ENCODE measurements at regions not wholly inside any gene's neighbourhood (a gene's known extent, or its start where the extent isn't known, plus 50 kb on each side); places are given as distances from the start of the nearest gene placed in this dataset.

DNA sequence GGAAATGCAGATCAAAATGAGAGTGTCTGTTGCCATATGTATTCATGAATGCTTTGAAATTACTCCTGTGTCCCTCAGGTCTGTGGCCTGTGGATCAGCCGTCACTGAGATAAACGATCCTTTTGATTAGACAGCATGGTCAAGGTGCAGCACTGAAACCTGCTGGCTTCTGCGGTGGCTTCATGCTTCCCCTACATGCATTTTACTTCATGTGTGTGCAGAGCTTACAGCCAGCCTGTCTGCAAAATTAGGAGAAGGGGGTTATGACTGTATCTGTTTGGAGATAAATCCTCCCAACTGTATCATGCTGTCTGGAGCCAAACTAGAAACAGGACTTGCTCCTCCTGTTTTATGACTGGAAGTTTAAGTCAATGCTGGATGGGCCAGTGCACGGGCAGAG is 71.0 kb upstream of the PLPP4 start:
- Histone ChIP-seq H3K4me3 (replicated peaks; ENCODE audit: insufficient read depth, low read length) (no peak overlapping the region), H3K27me3 (ENCODE audit: insufficient read depth, poor library complexity, severe bottlenecking) (peaks cover 3% of the 10 kb centered on the region), H3K27ac (replicated peaks) (no peak overlapping the region)
- no peak for TF ChIP-seq GABPA (IDR thresholded peaks at IDR 0.05; ENCODE audit: low read depth)
- TF ChIP-seq, protein P1, sequence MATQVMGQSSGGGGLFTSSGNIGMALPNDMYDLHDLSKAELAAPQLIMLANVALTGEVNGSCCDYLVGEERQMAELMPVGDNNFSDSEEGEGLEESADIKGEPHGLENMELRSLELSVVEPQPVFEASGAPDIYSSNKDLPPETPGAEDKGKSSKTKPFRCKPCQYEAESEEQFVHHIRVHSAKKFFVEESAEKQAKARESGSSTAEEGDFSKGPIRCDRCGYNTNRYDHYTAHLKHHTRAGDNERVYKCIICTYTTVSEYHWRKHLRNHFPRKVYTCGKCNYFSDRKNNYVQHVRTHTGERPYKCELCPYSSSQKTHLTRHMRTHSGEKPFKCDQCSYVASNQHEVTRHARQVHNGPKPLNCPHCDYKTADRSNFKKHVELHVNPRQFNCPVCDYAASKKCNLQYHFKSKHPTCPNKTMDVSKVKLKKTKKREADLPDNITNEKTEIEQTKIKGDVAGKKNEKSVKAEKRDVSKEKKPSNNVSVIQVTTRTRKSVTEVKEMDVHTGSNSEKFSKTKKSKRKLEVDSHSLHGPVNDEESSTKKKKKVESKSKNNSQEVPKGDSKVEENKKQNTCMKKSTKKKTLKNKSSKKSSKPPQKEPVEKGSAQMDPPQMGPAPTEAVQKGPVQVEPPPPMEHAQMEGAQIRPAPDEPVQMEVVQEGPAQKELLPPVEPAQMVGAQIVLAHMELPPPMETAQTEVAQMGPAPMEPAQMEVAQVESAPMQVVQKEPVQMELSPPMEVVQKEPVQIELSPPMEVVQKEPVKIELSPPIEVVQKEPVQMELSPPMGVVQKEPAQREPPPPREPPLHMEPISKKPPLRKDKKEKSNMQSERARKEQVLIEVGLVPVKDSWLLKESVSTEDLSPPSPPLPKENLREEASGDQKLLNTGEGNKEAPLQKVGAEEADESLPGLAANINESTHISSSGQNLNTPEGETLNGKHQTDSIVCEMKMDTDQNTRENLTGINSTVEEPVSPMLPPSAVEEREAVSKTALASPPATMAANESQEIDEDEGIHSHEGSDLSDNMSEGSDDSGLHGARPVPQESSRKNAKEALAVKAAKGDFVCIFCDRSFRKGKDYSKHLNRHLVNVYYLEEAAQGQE (IDR thresholded peaks at IDR 0.05; ENCODE audit: insufficient replicate concordance, low read depth): no peak
- no peak for TF ChIP-seq SPI1 (IDR thresholded peaks at IDR 0.05; ENCODE audit: borderline replicate concordance, low read depth)
- TF ChIP-seq POLR2AphosphoS5 (IDR thresholded peaks at IDR 0.05; ENCODE audit: low read depth): no peak
- TF ChIP-seq, protein P2, sequence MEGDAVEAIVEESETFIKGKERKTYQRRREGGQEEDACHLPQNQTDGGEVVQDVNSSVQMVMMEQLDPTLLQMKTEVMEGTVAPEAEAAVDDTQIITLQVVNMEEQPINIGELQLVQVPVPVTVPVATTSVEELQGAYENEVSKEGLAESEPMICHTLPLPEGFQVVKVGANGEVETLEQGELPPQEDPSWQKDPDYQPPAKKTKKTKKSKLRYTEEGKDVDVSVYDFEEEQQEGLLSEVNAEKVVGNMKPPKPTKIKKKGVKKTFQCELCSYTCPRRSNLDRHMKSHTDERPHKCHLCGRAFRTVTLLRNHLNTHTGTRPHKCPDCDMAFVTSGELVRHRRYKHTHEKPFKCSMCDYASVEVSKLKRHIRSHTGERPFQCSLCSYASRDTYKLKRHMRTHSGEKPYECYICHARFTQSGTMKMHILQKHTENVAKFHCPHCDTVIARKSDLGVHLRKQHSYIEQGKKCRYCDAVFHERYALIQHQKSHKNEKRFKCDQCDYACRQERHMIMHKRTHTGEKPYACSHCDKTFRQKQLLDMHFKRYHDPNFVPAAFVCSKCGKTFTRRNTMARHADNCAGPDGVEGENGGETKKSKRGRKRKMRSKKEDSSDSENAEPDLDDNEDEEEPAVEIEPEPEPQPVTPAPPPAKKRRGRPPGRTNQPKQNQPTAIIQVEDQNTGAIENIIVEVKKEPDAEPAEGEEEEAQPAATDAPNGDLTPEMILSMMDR (IDR thresholded peaks at IDR 0.05; ENCODE audit: insufficient read depth, low read length): no peak
- no peak for DNase-seq (ENCODE audit: low read depth in 1 of 2, low spot score in 1 of 2)

DNA sequence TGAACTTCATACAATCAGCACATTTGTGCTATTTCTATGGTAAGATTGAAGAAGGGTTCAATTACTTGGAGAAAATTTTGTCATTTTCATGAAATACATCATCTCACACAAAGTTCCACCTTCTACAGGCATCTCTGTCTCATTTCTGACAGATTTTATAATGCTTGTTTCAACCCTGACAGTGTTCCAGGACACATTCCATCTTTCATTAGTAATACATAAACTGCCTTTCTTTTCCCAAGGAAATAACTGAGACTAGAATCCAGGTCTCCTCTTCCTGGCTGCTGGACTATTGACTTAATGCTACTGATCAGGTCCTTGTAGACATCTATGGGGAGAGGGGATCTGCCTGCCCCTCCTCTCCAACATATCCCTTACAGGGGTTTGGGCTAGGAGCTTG is 70.1 kb upstream of the PLPP4 start:
- DNase-seq (ENCODE audit: low read depth in 1 of 2, low spot score in 1 of 2): no peak
- Histone ChIP-seq H3K27me3 (ENCODE audit: insufficient read depth, poor library complexity, severe bottlenecking) (peaks cover 3% of the 10 kb centered on the region), H3K27ac (replicated peaks) (no peak overlapping the region), H3K4me3 (replicated peaks; ENCODE audit: insufficient read depth, low read length) (no peak overlapping the region)
- TF ChIP-seq, protein P2 (IDR thresholded peaks at IDR 0.05; ENCODE audit: insufficient read depth, low read length): no peak
- TF ChIP-seq POLR2AphosphoS5 (IDR thresholded peaks at IDR 0.05; ENCODE audit: low read depth) (no peak), SPI1 (IDR thresholded peaks at IDR 0.05; ENCODE audit: borderline replicate concordance, low read depth) (no peak), GABPA (IDR thresholded peaks at IDR 0.05; ENCODE audit: low read depth) (no peak)
- TF ChIP-seq, protein P1 (IDR thresholded peaks at IDR 0.05; ENCODE audit: insufficient replicate concordance, low read depth): no peak

DNA sequence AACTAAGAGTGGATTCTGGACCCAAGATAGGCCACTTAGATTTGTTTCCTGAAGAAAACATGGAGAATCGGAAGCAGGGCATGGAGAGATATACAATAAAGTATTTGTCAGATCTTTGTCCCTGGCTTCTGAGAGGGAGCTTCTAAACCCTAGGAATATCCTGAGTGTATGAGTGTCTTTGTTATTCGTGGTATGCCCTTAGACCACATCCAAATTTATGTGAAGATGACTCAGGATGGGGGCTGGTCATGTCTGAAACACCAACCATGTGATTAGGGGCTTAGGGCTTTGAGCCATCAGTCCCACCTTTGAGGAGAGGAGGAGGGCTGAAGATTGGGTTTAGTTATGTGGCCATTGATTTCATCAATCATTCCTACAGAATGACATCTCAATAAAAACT is 69.7 kb upstream of the PLPP4 start:
- DNase-seq (ENCODE audit: low read depth in 1 of 2, low spot score in 1 of 2): no peak
- H3K27me3 ChIP-seq (ENCODE audit: insufficient read depth, poor library complexity, severe bottlenecking): peaks cover 3% of the 10 kb centered on the region
- TF ChIP-seq GABPA (IDR thresholded peaks at IDR 0.05; ENCODE audit: low read depth) (no peak), SPI1 (IDR thresholded peaks at IDR 0.05; ENCODE audit: borderline replicate concordance, low read depth) (no peak)
- H3K27ac ChIP-seq (replicated peaks): no peak overlapping the region
- H3K4me3 ChIP-seq (replicated peaks; ENCODE audit: insufficient read depth, low read length): no peak overlapping the region

DNA sequence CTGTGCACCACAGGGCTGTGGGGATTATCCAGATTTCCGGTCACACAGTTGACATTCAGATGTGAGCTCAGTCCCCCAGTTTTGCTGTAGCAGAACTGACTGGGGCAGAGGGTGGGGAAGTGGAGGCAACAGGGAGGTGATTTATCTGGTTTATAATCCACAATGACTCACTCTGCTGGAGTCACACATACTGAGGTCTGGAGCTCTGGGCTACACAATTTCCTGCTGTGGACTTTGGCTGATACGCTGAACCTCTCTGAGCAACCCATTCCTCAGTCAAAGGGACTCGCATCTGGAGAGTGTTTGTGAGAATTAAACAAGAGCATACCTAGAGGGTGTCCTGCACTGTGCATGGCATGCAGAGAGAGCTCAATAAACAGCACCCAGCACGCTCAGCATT is 64.8 kb upstream of the PLPP4 start:
- no peak for DNase-seq (ENCODE audit: low read depth in 1 of 2, low spot score in 1 of 2)
- no peak overlapping the region for H3K4me3 ChIP-seq (replicated peaks; ENCODE audit: insufficient read depth, low read length)
- TF ChIP-seq POLR2AphosphoS5 (IDR thresholded peaks at IDR 0.05; ENCODE audit: low read depth) (no peak), SPI1 (IDR thresholded peaks at IDR 0.05; ENCODE audit: borderline replicate concordance, low read depth) (no peak), GABPA (IDR thresholded peaks at IDR 0.05; ENCODE audit: low read depth) (no peak)
- TF ChIP-seq, protein P2 (IDR thresholded peaks at IDR 0.05; ENCODE audit: insufficient read depth, low read length): no peak
- TF ChIP-seq, protein P1 (IDR thresholded peaks at IDR 0.05; ENCODE audit: insufficient replicate concordance, low read depth): no peak
- no peaks in the 10 kb centered on the region for H3K27me3 ChIP-seq (ENCODE audit: insufficient read depth, poor library complexity, severe bottlenecking)
- no peak overlapping the region for H3K27ac ChIP-seq (replicated peaks)

Data from HL-60 (cell line).